ENCODE measurements at regions not wholly inside any gene's neighbourhood (a gene's known extent, or its start where the extent isn't known, plus 50 kb on each side); places are given as distances from the start of the nearest gene placed in this dataset.

DNA sequence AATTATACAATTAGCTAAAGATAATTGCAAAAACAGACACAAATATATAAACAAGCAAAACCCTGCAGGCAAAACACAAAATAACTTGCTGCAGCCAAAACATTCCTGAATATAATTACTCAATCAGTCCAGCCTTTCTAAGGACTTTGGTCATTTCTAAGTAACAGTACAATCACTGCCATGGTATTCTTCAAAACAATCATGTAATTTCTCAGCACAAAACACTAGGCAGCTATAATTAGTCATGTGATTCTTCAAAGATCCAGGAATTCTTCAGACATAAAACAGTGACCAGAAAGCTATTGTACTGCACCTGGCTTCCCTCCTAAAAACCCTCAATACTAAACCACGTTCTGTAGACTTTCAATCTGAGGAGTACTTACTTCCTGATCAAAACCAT lies 881.1 kb downstream of the EPHA7 start:
- peak in 1 of 2 donors; percentile 0 for DNase-seq (ENCODE audit: low read depth in 2 of 2)

- DNase-seq (ENCODE audit: low read depth in 2 of 2) = peak in 1 of 2 donors; percentile 48
Observed at GRCh38 chr6:92534109-92534508, 885.2 kb downstream of the EPHA7 start.

GRCh38 chr6:92522589-92522988 lies 896.8 kb downstream of the EPHA7 start:
- DNase-seq (ENCODE audit: low read depth in 2 of 2) = no peak

DNA sequence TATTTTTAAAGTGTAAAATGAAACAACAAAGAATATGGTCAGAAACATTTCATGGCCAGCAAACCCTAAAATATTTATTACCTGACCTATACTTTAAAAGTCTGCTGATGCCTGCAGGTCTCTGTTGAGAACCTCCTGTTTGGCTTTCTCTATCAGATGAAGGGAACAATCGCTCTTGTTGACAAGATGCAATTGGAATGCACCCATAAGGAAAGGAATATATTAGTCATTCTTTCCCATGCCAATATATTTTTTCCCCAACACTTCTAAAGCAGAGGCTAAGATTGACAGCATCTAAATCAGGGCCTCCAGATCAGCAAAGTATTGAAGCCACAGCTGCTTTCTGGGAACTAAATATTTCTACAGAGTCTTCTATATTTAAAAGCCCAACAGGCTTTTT lies 897.8 kb downstream of the EPHA7 start:
- peak in 1 of 2 donors; percentile 61 for DNase-seq (ENCODE audit: low read depth in 2 of 2)

DNA sequence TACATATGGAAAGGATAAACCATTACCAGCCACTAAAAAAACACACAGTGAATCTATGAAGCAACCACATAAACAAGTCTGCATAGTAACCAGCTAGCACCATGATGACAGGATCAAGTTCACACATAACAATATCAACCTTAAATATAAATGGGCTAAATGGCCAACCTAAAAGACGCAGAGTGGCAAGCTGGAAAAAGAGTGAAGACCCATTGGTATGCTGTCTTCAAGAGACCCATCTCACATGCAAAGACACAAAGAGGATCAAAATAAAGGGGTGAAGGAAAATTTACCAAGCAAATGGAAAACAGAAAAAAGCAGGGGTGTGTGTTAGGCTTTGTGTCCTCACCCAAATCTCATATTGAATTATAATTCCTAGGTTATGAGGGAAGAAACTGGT lies 909.2 kb downstream of the EPHA7 start:
- DNase-seq (ENCODE audit: low read depth in 2 of 2) = no peak

DNA sequence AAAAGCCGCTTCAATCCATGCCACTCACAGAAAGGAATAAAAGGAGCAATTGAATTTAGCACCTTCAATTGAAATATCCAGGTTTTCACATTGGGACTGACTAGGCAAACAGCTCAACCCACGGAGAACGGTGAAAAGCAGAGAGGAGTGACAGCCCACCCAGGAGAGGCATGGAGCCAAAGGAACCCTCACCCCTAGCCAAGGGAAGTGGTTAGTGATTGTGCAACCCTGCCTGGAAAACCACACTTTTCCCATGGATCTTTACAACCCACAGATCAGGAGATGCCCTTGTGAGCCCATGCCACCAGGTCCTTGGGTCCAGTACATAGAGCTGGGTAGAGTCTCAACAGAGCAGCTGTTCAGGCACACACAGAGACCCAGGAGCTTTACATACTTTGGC lies 911.8 kb downstream of the EPHA7 start:
- no peak for DNase-seq (ENCODE audit: low read depth in 2 of 2)

GRCh38 chr6:92504509-92504908 lies 914.9 kb downstream of the EPHA7 start:
- no peak for DNase-seq (ENCODE audit: low read depth in 2 of 2)

- DNase-seq (ENCODE audit: low read depth in 2 of 2) = no peak
Observed at GRCh38 chr6:92497281-92497680, 922.1 kb downstream of the EPHA7 start.

GRCh38 chr6:92496527-92496926 lies 922.8 kb downstream of the EPHA7 start:
- no peak for DNase-seq (ENCODE audit: low read depth in 2 of 2)

GRCh38 chr6:92495242-92495641 lies 924.1 kb downstream of the EPHA7 start:
- no peak for DNase-seq (ENCODE audit: low read depth in 2 of 2)

DNA sequence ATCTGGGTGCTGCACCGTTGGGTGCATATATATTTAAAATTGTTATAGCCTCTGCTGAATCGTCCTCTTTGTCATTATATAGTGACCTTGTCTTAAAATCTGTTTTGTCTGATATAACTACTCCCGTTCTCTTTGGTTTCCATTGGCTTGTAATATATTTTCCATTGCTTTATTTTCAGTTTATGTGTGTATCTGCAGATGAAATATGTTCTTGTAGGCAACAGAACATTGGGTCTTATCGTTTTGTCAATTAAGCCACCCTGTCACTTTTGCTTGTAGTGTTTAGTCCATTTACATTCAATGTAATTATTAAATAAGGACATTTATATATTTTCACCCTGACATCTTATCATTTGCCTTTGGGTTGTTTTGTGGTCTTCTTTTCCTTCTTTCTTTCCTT lies 933.9 kb downstream of the EPHA7 start:
- no peak for DNase-seq (ENCODE audit: low read depth in 2 of 2)

DNA sequence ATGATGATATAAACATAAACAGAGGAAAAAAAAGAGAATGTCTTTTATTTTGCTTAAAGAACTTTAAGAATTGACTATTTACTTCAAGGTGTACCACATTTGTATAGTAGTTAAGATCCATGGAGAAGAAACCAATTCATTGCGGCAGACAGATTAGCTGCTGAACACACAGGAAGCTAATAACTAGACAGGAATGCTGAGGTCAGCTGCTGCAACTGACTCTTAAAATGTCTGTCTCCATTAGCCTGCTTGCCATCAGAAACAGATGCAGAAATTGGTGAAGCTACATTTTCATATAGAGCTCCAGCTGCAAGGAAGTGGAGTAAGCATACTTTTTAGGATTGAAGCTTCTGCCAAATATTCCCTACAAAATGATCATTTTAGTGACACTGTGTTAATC lies 939.5 kb downstream of the EPHA7 start:
- peak in 1 of 2 donors; percentile 51 for DNase-seq (ENCODE audit: low read depth in 2 of 2)

GRCh38 chr6:92473056-92473455 lies 946.3 kb downstream of the EPHA7 start:
- DNase-seq (ENCODE audit: low read depth in 2 of 2) = no peak

- DNase-seq (ENCODE audit: low read depth in 2 of 2) = no peak
Observed at GRCh38 chr6:92469186-92469828, 950.1 kb downstream of the EPHA7 start.

DNA sequence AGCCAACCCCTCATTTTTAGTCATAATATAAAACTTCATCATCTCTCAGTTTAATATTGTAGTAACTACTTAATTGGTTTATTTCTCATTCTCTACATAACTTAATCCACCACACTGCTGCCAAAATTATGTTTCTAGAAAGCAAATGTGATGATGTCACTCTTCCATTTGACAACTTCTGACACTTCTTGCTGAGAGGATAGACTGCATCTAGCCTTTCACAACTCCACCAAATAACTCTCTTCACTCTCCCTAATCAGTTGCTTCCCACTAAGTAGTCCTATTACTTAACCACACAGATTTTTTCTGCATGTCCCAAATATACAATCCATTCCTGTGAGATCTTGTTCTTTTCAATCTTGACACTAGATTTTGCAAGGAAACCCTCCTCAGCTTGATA lies 951.3 kb downstream of the EPHA7 start:
- DNase-seq (ENCODE audit: low read depth in 2 of 2) = no peak

DNA sequence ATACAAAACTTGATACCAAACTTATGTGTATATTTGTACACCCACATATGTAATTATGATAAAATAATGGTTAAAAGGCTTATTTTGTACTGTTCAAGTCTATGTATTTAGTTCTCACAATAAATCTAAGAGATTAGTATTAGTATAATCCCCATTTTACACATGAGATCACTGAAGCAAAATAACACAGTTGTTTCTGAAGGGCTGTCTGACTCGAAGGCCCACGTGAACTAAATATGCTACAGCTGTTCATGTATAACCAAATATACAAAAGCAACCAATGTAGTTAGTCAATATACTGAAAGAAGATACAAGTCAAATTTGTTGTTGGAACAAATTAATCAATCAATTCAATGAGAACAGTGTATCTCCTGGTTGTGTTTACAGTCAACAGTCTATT lies 959.2 kb downstream of the EPHA7 start:
- no peak for DNase-seq (ENCODE audit: low read depth in 2 of 2)

GRCh38 chr6:92459606-92460005 lies 959.8 kb downstream of the EPHA7 start:
- peak in 1 of 2 donors; percentile 2 for DNase-seq (ENCODE audit: low read depth in 2 of 2)

DNA sequence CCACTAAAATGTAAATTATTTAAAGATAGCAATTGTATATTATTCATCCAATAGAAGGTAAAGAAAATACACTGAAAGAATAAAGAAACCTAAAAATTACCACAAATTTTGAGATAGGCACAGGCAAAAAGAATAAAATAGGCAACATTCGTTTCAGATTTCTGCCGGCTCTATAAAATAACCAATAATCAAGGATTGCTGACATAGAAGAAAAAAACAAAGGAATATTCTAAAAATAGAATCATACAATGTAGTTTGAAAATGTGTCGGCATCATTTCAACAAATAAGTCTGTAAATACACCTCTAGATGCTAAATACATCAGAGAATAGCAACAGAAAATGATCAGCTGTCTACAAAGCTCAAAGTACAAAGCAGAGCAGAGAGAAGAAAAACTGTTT lies 973.3 kb downstream of the EPHA7 start:
- DNase-seq (ENCODE audit: low read depth in 2 of 2) = no peak

DNA sequence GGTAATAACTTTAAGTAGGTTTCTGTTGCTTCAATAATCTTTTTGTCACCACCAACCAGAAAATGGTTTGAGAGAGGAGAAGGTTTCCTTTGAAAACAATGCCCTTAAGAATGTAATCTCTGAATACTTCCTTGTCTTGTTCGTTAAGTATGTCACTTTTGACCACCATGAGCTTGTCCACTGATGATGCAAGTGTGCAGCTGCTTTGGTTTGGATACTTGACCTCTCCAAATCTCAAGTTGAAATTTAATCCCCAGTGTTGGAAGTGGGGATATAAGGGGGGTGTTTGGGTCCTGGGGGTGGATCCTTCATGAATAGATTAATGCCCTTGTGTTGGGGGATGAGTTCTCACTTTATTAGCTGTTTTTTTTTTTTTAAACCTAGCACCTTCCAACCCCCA lies 985.4 kb downstream of the EPHA7 start:
- no peak for DNase-seq (ENCODE audit: low read depth in 2 of 2)

- no peak for DNase-seq (ENCODE audit: low read depth in 2 of 2)
Observed at GRCh38 chr6:92431502-92431901, 987.9 kb downstream of the EPHA7 start.

DNA sequence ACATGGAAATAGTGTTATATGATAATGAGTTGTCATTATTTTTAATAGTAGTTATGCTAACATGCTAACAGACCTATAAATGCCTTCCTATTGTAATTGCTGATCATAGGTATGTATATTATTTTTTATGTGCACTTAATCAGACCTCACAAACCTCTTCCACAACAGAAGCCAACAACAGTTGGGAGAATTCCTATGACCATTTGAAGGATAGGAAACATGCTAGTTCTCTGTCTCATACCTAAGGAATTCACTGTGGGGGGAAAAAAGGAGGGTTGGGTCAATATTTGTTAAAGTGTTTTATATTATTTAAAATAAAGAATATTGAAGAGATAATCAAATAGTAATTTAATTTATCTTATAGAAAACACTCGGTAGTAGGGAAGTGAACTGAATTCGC lies 990.9 kb downstream of the EPHA7 start:
- no peak for DNase-seq (ENCODE audit: low read depth in 2 of 2)

GRCh38 chr6:92427453-92427852 lies 991.9 kb downstream of the EPHA7 start:
- DNase-seq (ENCODE audit: low read depth in 2 of 2) = no peak

GRCh38 chr6:92415656-92416055 lies 1003.7 kb downstream of the EPHA7 start:
- DNase-seq (ENCODE audit: low read depth in 2 of 2) = no peak

DNA sequence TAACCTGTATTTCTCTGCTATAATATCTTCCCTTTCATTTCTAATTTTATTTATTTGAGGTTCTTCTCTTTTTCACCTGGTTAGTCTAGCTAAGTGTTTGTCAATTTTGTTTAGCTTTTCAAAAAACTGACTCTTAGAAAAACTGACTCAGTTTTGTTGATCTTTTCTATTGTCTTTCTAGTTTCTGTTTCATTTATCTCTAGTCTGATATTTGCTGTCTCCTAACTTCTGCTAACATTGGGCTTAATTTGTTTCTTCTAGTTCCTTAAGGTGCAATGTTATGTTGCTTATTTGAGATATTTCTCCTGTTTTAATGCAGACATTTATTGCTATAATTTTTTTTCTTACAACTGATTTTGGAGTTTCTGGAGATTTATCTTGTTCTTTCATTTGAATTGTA lies 1011.0 kb downstream of the EPHA7 start:
- no peak for DNase-seq (ENCODE audit: low read depth in 2 of 2)
